ENCODE measurements at regions not wholly inside any gene's neighbourhood (a gene's known extent, or its start where the extent isn't known, plus 50 kb on each side); places are given as distances from the start of the nearest gene placed in this dataset.

DNA sequence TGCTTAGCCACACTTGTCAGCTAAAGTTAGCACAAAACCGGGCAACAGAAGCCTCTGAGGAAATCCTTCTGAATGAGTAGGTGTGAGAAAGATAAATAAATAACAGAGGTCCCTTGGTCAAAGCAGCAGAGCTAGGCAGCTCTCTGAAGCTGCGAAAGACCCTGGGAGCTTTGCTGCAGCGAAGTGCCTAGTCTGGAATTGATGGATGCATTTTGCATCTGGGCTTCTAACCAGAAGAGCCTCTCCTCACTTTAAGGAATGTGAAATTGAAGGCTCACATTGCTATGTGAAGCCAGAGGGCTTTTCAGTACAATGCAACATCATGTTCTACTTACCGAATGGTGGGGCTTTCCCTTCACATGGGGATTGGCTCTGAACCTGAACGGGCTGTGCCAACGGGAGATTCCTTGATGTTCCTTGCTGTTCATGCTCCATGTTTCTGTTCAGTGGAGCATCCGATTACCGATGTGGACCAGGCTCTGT, 274.6 kb downstream of the HS3ST3B1 start:
- TF ChIP-seq EZH2phosphoT487 (IDR thresholded peaks at IDR 0.05; ENCODE audit: low read depth) = no peak
- TF ChIP-seq, protein P1, sequence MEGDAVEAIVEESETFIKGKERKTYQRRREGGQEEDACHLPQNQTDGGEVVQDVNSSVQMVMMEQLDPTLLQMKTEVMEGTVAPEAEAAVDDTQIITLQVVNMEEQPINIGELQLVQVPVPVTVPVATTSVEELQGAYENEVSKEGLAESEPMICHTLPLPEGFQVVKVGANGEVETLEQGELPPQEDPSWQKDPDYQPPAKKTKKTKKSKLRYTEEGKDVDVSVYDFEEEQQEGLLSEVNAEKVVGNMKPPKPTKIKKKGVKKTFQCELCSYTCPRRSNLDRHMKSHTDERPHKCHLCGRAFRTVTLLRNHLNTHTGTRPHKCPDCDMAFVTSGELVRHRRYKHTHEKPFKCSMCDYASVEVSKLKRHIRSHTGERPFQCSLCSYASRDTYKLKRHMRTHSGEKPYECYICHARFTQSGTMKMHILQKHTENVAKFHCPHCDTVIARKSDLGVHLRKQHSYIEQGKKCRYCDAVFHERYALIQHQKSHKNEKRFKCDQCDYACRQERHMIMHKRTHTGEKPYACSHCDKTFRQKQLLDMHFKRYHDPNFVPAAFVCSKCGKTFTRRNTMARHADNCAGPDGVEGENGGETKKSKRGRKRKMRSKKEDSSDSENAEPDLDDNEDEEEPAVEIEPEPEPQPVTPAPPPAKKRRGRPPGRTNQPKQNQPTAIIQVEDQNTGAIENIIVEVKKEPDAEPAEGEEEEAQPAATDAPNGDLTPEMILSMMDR (IDR thresholded peaks at IDR 0.05; ENCODE audit: low read depth, low read length) = no peak
